ENCODE measurements at regions not wholly inside any gene's neighbourhood (a gene's known extent, or its start where the extent isn't known, plus 50 kb on each side); places are given as distances from the start of the nearest gene placed in this dataset.
"Not testable (repeated sequence)": the region's sequence is repeated elsewhere in the genome, so short reads cannot be mapped to it uniquely, and the experiment has no call there.

DNA sequence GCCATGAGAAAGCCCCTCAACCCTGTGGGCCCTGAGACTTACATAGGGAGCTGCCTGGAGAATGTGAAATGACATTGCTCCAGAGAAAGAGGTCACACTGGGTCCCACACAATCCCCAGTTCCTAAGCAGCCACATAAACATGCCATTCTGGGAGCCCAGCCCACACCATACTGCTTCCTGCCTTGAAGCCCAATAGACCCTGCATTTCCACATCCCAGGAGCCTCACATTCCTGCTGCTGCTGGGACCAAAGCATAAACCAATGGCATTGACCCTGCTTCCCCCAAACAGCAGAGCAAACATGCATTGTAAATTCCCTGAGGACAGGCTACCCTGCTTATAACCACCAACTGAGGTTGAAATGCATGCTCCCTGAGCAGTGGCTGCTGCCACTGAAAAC is 1117.6 kb upstream of the SLC39A10 start:
- no peak overlapping the region for H3K4me3 ChIP-seq (ENCODE audit: low read depth in 1 of 2, low read length in 2 of 2)
- H3K4me1 ChIP-seq (ENCODE audit: insufficient read depth, low read length) = no peaks in the 10 kb centered on the region
- no peaks in the 10 kb centered on the region for H3K36me3 ChIP-seq (ENCODE audit: insufficient read depth, low read length)
- H3K27ac ChIP-seq (ENCODE audit: low read depth, low read length) = no peak overlapping the region
- H3K9ac ChIP-seq (ENCODE audit: low read length) = no peak overlapping the region
- no peaks in the 10 kb centered on the region for H3K9me3 ChIP-seq (ENCODE audit: low read length)
- no peaks in the 10 kb centered on the region for H3K27me3 ChIP-seq (ENCODE audit: control insufficient read depth in 1 of 2, insufficient read depth in 2 of 2, low read length in 2 of 2)

DNA sequence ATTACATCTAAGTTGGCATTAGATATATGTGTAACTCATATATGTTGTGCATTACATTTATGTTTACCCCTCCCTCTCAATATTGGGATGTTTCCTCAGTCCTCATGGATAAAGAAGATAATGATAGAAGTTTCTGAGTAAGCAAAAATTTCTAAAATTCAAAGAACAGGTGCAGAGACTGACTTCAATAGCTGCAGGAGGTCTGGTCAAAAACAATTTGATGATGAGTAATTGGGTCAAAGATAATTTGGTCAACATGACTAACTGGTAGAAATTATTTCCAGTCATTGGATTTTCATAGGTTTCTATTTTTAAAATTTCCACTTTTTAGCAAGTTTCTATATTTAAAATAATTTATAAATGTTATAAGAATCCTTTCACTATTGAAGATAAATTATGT is 1130.9 kb upstream of the SLC39A10 start:
- no peak overlapping the region for H3K4me3 ChIP-seq (ENCODE audit: low read depth in 1 of 2, low read length in 2 of 2)

DNA sequence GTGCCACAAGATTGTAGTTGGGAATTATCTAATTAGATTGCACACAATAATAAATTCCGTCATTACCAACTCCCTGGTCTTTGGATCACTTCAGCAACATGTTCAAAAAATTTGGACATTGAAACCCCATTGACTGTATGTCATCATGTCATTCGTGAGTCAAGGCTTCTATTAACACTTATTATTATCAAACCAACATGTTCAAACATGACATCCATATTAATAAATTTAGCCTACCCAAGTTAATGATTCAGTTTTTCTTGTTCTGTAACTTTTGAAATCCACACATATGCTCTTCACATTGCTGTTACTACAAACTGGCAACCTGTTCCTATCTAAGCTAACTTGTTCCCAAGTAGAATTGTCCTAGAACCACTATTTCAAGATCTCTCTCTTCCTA is 1142.7 kb upstream of the SLC39A10 start:
- Histone ChIP-seq H3K27ac (ENCODE audit: low read depth, low read length) (no peak overlapping the region), H3K27me3 (ENCODE audit: control insufficient read depth in 1 of 2, insufficient read depth in 2 of 2, low read length in 2 of 2) (no peaks in the 10 kb centered on the region), H3K4me3 (ENCODE audit: low read depth in 1 of 2, low read length in 2 of 2) (no peak overlapping the region), H3K36me3 (ENCODE audit: insufficient read depth, low read length) (no peaks in the 10 kb centered on the region), H3K9ac (ENCODE audit: low read length) (no peak overlapping the region), H3K4me1 (ENCODE audit: insufficient read depth, low read length) (no peaks in the 10 kb centered on the region), H3K9me3 (ENCODE audit: low read length) (no peaks in the 10 kb centered on the region)

More for the DNA sequence above, 1130.9 kb upstream of the SLC39A10 start:
- Histone ChIP-seq H3K4me1 (ENCODE audit: insufficient read depth, low read length) (no peaks in the 10 kb centered on the region), H3K36me3 (ENCODE audit: insufficient read depth, low read length) (no peaks in the 10 kb centered on the region), H3K27ac (ENCODE audit: low read depth, low read length) (no peak overlapping the region), H3K9me3 (ENCODE audit: low read length) (no peaks in the 10 kb centered on the region), H3K27me3 (ENCODE audit: control insufficient read depth in 1 of 2, insufficient read depth in 2 of 2, low read length in 2 of 2) (no peaks in the 10 kb centered on the region), H3K9ac (ENCODE audit: low read length) (no peak overlapping the region)

DNA sequence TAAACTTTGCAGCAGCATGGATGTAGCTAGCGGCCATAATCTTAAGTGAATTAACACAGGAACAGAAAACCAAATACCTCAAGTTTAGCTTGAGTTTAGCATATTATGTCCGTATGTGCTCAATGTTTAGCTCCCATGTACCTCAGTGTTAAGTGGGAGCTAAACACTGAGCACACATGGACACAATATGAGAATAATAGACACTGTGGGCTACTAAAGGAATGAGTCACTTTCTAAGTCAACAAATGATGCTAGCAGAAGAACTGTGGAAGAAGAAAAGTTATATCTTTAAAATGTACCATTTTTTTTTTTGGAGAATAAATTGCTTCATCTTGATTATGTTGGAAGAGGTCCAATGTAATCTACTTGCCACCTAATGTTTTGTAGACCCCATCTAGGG is 1146.0 kb upstream of the SLC39A10 start:
- H3K9ac ChIP-seq (ENCODE audit: low read length); H3K27me3 ChIP-seq (ENCODE audit: control insufficient read depth in 1 of 2, insufficient read depth in 2 of 2, low read length in 2 of 2); H3K4me1 ChIP-seq (ENCODE audit: insufficient read depth, low read length); H3K27ac ChIP-seq (ENCODE audit: low read depth, low read length); H3K36me3 ChIP-seq (ENCODE audit: insufficient read depth, low read length); H3K9me3 ChIP-seq (ENCODE audit: low read length); H3K4me3 ChIP-seq (ENCODE audit: low read depth in 1 of 2, low read length in 2 of 2): not testable (repeated sequence)

DNA sequence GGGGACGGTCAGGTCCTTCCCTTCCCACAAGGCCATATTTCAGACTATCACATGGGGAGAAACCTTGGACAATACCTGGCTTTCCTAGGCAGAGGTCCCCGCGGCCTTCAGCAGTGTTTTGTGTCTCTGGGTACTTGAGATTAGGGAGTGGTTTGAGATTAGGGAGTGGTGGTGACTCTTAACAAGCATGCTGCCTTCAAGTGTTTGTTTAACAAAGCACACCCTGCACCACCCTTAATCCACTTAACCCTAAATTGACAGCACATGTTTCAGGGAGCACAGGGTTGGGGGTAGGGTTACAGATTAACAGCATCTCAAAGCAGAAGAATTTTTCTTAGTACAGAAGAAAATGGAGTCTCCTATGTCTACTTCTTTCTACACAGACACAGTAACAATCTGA is 1152.2 kb upstream of the SLC39A10 start:
- H3K4me1 ChIP-seq (ENCODE audit: insufficient read depth, low read length); H3K4me3 ChIP-seq (ENCODE audit: low read depth in 1 of 2, low read length in 2 of 2); H3K9me3 ChIP-seq (ENCODE audit: low read length); H3K27ac ChIP-seq (ENCODE audit: low read depth, low read length); H3K36me3 ChIP-seq (ENCODE audit: insufficient read depth, low read length); H3K27me3 ChIP-seq (ENCODE audit: control insufficient read depth in 1 of 2, insufficient read depth in 2 of 2, low read length in 2 of 2); H3K9ac ChIP-seq (ENCODE audit: low read length): not testable (repeated sequence)

DNA sequence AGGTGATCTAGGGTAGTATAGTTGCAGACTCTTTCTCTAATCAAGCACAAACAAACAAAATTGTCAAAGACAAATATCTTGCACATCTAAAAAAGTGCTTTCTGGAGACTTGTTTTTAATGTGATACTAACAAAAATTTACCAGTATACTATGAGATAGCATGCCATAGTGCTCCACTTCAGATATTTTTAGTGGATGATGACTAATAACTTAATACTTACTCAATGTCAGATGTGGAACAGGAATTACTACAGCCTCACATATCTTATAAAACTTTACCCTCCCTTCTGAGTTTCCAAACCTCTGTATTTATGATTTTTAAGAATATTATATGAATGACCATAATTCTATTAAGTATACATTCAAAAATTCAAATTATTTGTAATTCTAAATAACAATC is 1162.0 kb upstream of the SLC39A10 start:
- Histone ChIP-seq H3K36me3 (ENCODE audit: insufficient read depth, low read length) (no peaks in the 10 kb centered on the region), H3K9me3 (ENCODE audit: low read length) (no peaks in the 10 kb centered on the region), H3K27me3 (ENCODE audit: control insufficient read depth in 1 of 2, insufficient read depth in 2 of 2, low read length in 2 of 2) (no peaks in the 10 kb centered on the region), H3K27ac (ENCODE audit: low read depth, low read length) (no peak overlapping the region), H3K4me3 (ENCODE audit: low read depth in 1 of 2, low read length in 2 of 2) (no peak overlapping the region), H3K9ac (ENCODE audit: low read length) (no peak overlapping the region), H3K4me1 (ENCODE audit: insufficient read depth, low read length) (no peaks in the 10 kb centered on the region)

DNA sequence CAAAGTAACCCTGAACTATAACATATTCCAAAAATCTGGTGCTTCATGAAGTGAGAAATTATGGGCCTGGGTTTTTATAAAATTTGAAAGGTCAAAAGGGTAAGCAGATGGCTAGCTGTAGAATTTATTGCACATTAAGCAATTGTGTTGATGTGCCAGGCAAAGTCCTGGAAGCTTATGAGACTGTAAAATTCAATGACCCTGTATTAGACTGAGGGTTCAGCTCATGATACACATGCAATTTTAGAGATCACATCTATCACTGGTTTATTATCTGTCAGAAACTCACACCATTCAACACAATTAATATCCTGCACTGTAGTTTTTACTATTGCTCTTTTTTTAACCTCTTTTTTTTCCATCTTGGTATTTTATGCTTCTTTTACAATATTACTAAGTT is 1162.6 kb upstream of the SLC39A10 start:
- Histone ChIP-seq H3K9ac (ENCODE audit: low read length) (no peak overlapping the region), H3K4me3 (ENCODE audit: low read depth in 1 of 2, low read length in 2 of 2) (no peak overlapping the region), H3K9me3 (ENCODE audit: low read length) (no peaks in the 10 kb centered on the region), H3K4me1 (ENCODE audit: insufficient read depth, low read length) (no peaks in the 10 kb centered on the region), H3K27ac (ENCODE audit: low read depth, low read length) (no peak overlapping the region), H3K27me3 (ENCODE audit: control insufficient read depth in 1 of 2, insufficient read depth in 2 of 2, low read length in 2 of 2) (no peaks in the 10 kb centered on the region), H3K36me3 (ENCODE audit: insufficient read depth, low read length) (no peaks in the 10 kb centered on the region)

DNA sequence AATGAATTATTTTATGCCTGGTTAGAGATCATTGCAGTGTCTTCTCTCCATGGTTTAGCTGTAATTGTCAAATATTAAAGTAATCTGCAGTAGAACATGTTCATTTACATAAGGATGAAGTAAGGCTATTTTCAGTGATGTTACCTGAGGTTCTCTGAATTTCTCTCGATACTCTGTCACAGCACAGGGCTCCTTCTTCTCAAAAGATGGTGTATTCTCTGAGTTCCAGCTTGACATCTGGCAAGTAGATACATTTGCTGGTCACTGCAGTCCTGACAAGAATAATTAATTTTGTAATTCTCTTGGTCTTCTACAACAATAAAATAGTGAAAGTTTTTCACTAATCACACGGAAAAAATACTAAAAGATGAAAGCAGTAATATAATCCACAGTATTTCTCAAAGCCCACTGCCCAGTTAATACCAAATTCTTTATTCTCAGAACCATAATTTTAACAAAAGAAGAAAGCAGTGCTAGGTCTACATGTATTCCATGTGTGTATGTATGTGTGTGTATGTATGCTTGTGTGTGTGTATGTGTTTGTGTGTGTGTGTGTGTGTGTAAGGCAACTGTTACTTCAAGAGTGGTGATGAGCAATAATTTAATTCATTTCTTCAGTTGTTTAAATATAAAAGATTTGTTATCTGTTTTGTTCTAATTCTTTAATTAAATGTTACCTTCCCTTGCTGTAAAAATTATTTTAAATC is 1165.5 kb upstream of the SLC39A10 start:
- H3K27ac ChIP-seq (ENCODE audit: low read depth, low read length) = no peak overlapping the region
- H3K9ac ChIP-seq (ENCODE audit: low read length) = no peak overlapping the region
- no peaks in the 10 kb centered on the region for H3K27me3 ChIP-seq (ENCODE audit: control insufficient read depth in 1 of 2, insufficient read depth in 2 of 2, low read length in 2 of 2)
- H3K9me3 ChIP-seq (ENCODE audit: low read length) = no peaks in the 10 kb centered on the region
- no peaks in the 10 kb centered on the region for H3K36me3 ChIP-seq (ENCODE audit: insufficient read depth, low read length)
- H3K4me1 ChIP-seq (ENCODE audit: insufficient read depth, low read length) = no peaks in the 10 kb centered on the region
- H3K4me3 ChIP-seq (ENCODE audit: low read depth in 1 of 2, low read length in 2 of 2) = no peak overlapping the region

DNA sequence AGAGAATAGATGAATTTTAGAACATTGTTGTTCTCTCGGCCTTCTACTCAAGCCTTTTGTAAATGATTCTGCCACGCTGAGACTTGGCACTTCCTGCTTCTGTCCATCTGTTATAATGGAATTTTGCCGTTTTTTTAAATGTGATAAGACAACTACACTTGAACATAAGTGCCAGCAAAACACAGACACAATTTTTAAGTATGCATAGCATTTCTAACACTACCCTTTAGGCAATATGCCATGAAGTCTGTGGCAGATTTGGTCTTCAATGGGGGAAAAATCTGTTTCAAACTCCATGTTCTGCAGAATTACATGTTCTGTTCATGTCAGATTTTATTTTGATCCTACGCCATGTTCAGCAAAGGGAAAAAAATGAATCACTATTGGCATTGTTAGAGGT is 1170.7 kb upstream of the SLC39A10 start:
- Histone ChIP-seq H3K9me3 (ENCODE audit: low read length) (no peaks in the 10 kb centered on the region), H3K9ac (ENCODE audit: low read length) (no peak overlapping the region), H3K36me3 (ENCODE audit: insufficient read depth, low read length) (no peaks in the 10 kb centered on the region), H3K4me1 (ENCODE audit: insufficient read depth, low read length) (no peaks in the 10 kb centered on the region), H3K4me3 (ENCODE audit: low read depth in 1 of 2, low read length in 2 of 2) (no peak overlapping the region), H3K27me3 (ENCODE audit: control insufficient read depth in 1 of 2, insufficient read depth in 2 of 2, low read length in 2 of 2) (no peaks in the 10 kb centered on the region), H3K27ac (ENCODE audit: low read depth, low read length) (no peak overlapping the region)

DNA sequence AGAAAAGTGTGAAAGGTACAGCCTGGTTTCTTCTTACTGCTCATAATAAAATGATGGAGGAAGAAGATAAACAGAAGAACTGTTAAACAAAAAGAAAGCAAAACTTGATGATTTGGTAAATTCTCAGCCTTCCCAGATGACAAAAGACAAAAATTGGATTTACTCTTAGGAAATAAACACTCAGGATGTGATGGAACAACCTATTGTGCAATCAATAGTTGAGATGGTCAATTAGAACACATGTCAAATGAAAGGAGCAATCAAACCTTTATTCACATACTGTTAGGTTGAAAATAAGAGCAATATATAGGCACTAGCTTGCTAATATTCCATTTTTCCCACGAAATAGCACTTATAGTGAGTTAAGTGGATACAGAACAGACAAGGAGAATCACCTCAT is 1174.0 kb upstream of the SLC39A10 start:
- Histone ChIP-seq H3K36me3 (ENCODE audit: insufficient read depth, low read length) (no peaks in the 10 kb centered on the region), H3K4me1 (ENCODE audit: insufficient read depth, low read length) (no peaks in the 10 kb centered on the region), H3K27me3 (ENCODE audit: control insufficient read depth in 1 of 2, insufficient read depth in 2 of 2, low read length in 2 of 2) (no peaks in the 10 kb centered on the region), H3K9me3 (ENCODE audit: low read length) (no peaks in the 10 kb centered on the region), H3K4me3 (ENCODE audit: low read depth in 1 of 2, low read length in 2 of 2) (no peak overlapping the region), H3K9ac (ENCODE audit: low read length) (no peak overlapping the region), H3K27ac (ENCODE audit: low read depth, low read length) (no peak overlapping the region)

DNA sequence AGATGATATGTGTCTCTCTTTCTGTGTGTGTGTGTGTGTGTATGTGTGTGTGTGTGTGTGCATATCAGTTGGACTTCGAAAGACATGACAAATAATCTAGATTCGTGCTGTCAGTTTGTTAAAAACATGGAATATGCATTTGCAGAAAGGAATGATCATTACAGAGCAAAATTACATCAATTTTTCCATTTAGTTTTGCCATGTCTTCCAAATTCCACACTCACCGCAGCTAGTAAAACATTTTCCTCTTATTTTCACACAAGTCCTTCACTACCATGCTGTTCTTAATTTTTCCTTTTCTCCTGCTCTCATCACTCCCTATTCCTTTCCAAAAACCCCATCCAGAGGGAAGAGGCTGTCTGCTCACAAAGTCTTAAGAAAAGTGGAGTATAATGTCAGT is 1191.4 kb upstream of the SLC39A10 start:
- Histone ChIP-seq H3K27ac (ENCODE audit: low read depth, low read length) (no peak overlapping the region), H3K36me3 (ENCODE audit: insufficient read depth, low read length) (no peaks in the 10 kb centered on the region), H3K9me3 (ENCODE audit: low read length) (no peaks in the 10 kb centered on the region), H3K27me3 (ENCODE audit: control insufficient read depth in 1 of 2, insufficient read depth in 2 of 2, low read length in 2 of 2) (no peaks in the 10 kb centered on the region), H3K4me1 (ENCODE audit: insufficient read depth, low read length) (no peaks in the 10 kb centered on the region), H3K4me3 (ENCODE audit: low read depth in 1 of 2, low read length in 2 of 2) (no peak overlapping the region), H3K9ac (ENCODE audit: low read length) (no peak overlapping the region)

DNA sequence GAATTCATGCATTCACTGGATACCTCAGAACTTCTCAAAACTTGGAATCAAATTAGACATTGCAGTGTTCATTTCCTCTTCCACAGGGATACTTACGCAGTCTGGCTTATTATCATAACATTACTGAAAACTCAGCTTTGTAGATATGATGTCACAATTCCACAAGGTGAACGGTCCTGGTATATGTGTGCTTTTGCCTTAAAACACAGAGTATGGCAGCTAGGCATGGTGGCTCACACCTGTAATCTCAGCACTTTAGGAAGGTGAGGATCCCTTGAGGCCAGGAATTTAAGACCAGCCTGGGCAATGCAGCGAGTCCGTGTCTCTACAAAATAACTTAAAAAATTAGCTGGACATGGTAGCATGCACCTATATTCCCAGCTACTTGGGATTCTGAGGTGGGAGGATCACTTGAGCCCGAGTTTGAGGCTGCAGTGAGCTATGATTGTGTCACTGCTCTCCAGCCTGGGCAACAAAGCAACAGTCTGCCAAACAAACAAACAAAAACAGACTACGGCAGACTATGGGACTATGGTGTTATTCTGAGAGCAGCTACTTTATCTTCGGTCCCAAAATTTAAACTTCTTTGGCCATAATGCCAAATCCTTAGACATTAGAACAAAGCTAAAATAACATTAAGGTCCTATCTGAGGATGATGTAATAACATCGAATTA is 1191.9 kb upstream of the SLC39A10 start:
- H3K4me1 ChIP-seq (ENCODE audit: insufficient read depth, low read length) = no peaks in the 10 kb centered on the region
- H3K9ac ChIP-seq (ENCODE audit: low read length) = no peak overlapping the region
- no peak overlapping the region for H3K4me3 ChIP-seq (ENCODE audit: low read depth in 1 of 2, low read length in 2 of 2)
- H3K27ac ChIP-seq (ENCODE audit: low read depth, low read length) = no peak overlapping the region
- H3K27me3 ChIP-seq (ENCODE audit: control insufficient read depth in 1 of 2, insufficient read depth in 2 of 2, low read length in 2 of 2) = no peaks in the 10 kb centered on the region
- H3K36me3 ChIP-seq (ENCODE audit: insufficient read depth, low read length) = no peaks in the 10 kb centered on the region
- no peaks in the 10 kb centered on the region for H3K9me3 ChIP-seq (ENCODE audit: low read length)

Data from muscle layer of colon (tissue), 2 donors.